HEK293 (cell line): ENCODE measurements at regions not wholly inside any gene's neighbourhood (a gene's known extent, or its start where the extent isn't known, plus 50 kb on each side); places are given as distances from the start of the nearest gene placed in this dataset.

Experiments
- CTCF ChIA-PET: fragments of 350-600 bp; formaldehyde crosslinking; extraction: SDS; loops from one replicate; lab custom pipeline; 2021; ENCODE audit warnings: antibody characterized with exemption; lab: Yijun Ruan, JAX
- POLR2A ChIA-PET: fragments of 300-600 bp; formaldehyde crosslinking; extraction: SDS; loops from one replicate; lab custom pipeline; 2020; ENCODE audit warnings: antibody characterized with exemption, inconsistent platforms; lab: Yijun Ruan, JAX
- H3K27ac ChIP-seq: fragments of 200-500 bp; sonication (Bioruptor generic); 2 replicates; pipeline ENCODE4 v1.5.1; 2014; ENCODE audit warnings: low read depth, low read length, control low read depth, inconsistent platforms; ENCODE audit errors: extremely low read depth
- H3K36me3 ChIP-seq, 2 experiments: fragments of 200-500 bp in 1 of 2; sonication (Bioruptor generic) in 1 of 2; 1 replicate in 1 of 2; 2 replicates in 1 of 2; pipeline ENCODE4 v1.5.1; 2014 to 2017; ENCODE audit warnings: inconsistent platforms in 2 of 2, low read length in 2 of 2; ENCODE audit not compliant: control insufficient read depth in 2 of 2, insufficient read depth in 1 of 2
- H3K4me1 ChIP-seq: fragments of 200-500 bp; sonication (Bioruptor generic); 2 replicates; pipeline ENCODE4 v1.5.1; 2014; ENCODE audit warnings: mild to moderate bottlenecking, low read length, inconsistent platforms; ENCODE audit not compliant: control insufficient read depth, insufficient read depth
- H3K4me3 ChIP-seq: 2 replicates; pipeline ENCODE4 v1.5.1; 2011; ENCODE audit warnings: low read depth, mild to moderate bottlenecking, control low read depth, low read length, moderate library complexity
- H3K9me3 ChIP-seq: fragments of 200-500 bp; sonication (Bioruptor generic); 2 replicates; pipeline ENCODE4 v1.5.1; 2014; ENCODE audit warnings: low read depth, low read length, inconsistent platforms; ENCODE audit not compliant: control insufficient read depth, insufficient read depth
- GFI1B ChIP-seq: fragments of 450-650 bp; formaldehyde crosslinking; IDR thresholded peaks from 2 replicates; pipeline ENCODE4 v1.5.1; 2016; ENCODE audit warnings: missing biosample characterization, missing genetic modification characterization
- GLI2 ChIP-seq: fragments of 450-650 bp; formaldehyde crosslinking; IDR thresholded peaks from 2 replicates; pipeline ENCODE4; 2017; ENCODE audit warnings: missing biosample characterization, missing genetic modification characterization, low read depth, borderline replicate concordance
- GLIS1 ChIP-seq: fragments of 450-650 bp; formaldehyde crosslinking; IDR thresholded peaks from 2 replicates; pipeline ENCODE4 v1.5.1; 2016; ENCODE audit warnings: missing biosample characterization, missing genetic modification characterization
- MZF1 ChIP-seq: fragments of 450-650 bp; formaldehyde crosslinking; IDR thresholded peaks from 2 replicates; pipeline ENCODE4 v1.5.1; 2017; ENCODE audit warnings: missing biosample characterization, missing genetic modification characterization, borderline replicate concordance
- SP7 ChIP-seq: fragments of 450-650 bp; formaldehyde crosslinking; IDR thresholded peaks from 2 replicates; pipeline ENCODE4 v1.5.1; 2016; ENCODE audit warnings: missing biosample characterization, missing genetic modification characterization
- TRIM28 ChIP-seq: IDR thresholded peaks from 2 replicates; pipeline ENCODE4 v1.6.1; 2011; ENCODE audit warnings: low read length, control low read depth, borderline replicate concordance
- WT1 ChIP-seq: fragments of 450-650 bp; formaldehyde crosslinking; IDR thresholded peaks from 2 replicates; pipeline ENCODE4 v1.5.1; 2016; ENCODE audit warnings: missing biosample characterization, missing genetic modification characterization
- ZIC2 ChIP-seq: fragments of 450-650 bp; formaldehyde crosslinking; IDR thresholded peaks from 2 replicates; pipeline ENCODE4 v1.5.1; 2016; ENCODE audit warnings: missing biosample characterization, missing genetic modification characterization
- ZNF16 ChIP-seq: fragments of 450-650 bp; formaldehyde crosslinking; IDR thresholded peaks from 2 replicates; pipeline ENCODE4 v1.5.1; 2016; ENCODE audit warnings: low read depth, missing biosample characterization, missing genetic modification characterization
- ZNF266 ChIP-seq: fragments of 450-650 bp; formaldehyde crosslinking; IDR thresholded peaks from 2 replicates; pipeline ENCODE4 v1.5.1; 2016; ENCODE audit warnings: missing biosample characterization, missing genetic modification characterization, low read depth
- ZNF324 ChIP-seq: fragments of 450-650 bp; formaldehyde crosslinking; IDR thresholded peaks from 2 replicates; pipeline ENCODE4 v1.5.1; 2016; ENCODE audit warnings: missing biosample characterization, missing genetic modification characterization
- ZNF354C ChIP-seq: fragments of 450-650 bp; formaldehyde crosslinking; IDR thresholded peaks from 2 replicates; pipeline ENCODE4 v1.5.1; 2016; ENCODE audit warnings: missing biosample characterization, missing genetic modification characterization, low read depth, borderline replicate concordance
- ZNF510 ChIP-seq: fragments of 450-650 bp; formaldehyde crosslinking; IDR thresholded peaks from 2 replicates; pipeline ENCODE4 v1.5.1; 2018; ENCODE audit warnings: mild to moderate bottlenecking, missing genetic modification characterization, missing biosample characterization; ENCODE audit not compliant: insufficient replicate concordance
- ZNF549 ChIP-seq: fragments of 450-650 bp; IDR thresholded peaks from 2 replicates; pipeline ENCODE4 v1.5.1; 2018; ENCODE audit warnings: missing biosample characterization, missing genetic modification characterization, mild to moderate bottlenecking, inconsistent platforms, moderate library complexity
- ZNF585B ChIP-seq: fragments of 450-650 bp; formaldehyde crosslinking; IDR thresholded peaks from 2 replicates; pipeline ENCODE4 v1.5.1; 2016; ENCODE audit warnings: missing biosample characterization, missing genetic modification characterization
- ZNF629 ChIP-seq: fragments of 450-650 bp; formaldehyde crosslinking; IDR thresholded peaks from 2 replicates; pipeline ENCODE4 v1.5.1; 2017; ENCODE audit warnings: missing biosample characterization, missing genetic modification characterization
- ZNF785 ChIP-seq: fragments of 450-650 bp; formaldehyde crosslinking; IDR thresholded peaks from 2 replicates; pipeline ENCODE4 v1.5.1; 2016; ENCODE audit warnings: missing biosample characterization, missing genetic modification characterization
- ZXDB ChIP-seq: fragments of 450-650 bp; formaldehyde crosslinking; IDR thresholded peaks from 2 replicates; pipeline ENCODE4 v1.5.1; 2016; ENCODE audit warnings: missing biosample characterization, missing genetic modification characterization
- TF ChIP-seq, protein P1 (sequence below): fragments of 450-650 bp; formaldehyde crosslinking; IDR thresholded peaks from 2 replicates; pipeline ENCODE4 v1.5.1; 2017; ENCODE audit warnings: missing biosample characterization, missing genetic modification characterization
- TF ChIP-seq, protein P2 (sequence below): fragments of 450-650 bp; formaldehyde crosslinking; IDR thresholded peaks from 2 replicates; pipeline ENCODE4 v1.5.1; 2016; ENCODE audit warnings: missing biosample characterization, missing genetic modification characterization, low read depth
- TF ChIP-seq, protein P3 (sequence below): fragments of 450-650 bp; formaldehyde crosslinking; IDR thresholded peaks from 2 replicates; pipeline ENCODE4 v1.5.1; 2016; ENCODE audit warnings: missing biosample characterization, missing genetic modification characterization
- TF ChIP-seq, protein P4 (sequence below): fragments of 450-650 bp; formaldehyde crosslinking; IDR thresholded peaks from 2 replicates; pipeline ENCODE4 v1.5.1; 2016; ENCODE audit warnings: missing biosample characterization, missing genetic modification characterization, borderline replicate concordance

DNA sequence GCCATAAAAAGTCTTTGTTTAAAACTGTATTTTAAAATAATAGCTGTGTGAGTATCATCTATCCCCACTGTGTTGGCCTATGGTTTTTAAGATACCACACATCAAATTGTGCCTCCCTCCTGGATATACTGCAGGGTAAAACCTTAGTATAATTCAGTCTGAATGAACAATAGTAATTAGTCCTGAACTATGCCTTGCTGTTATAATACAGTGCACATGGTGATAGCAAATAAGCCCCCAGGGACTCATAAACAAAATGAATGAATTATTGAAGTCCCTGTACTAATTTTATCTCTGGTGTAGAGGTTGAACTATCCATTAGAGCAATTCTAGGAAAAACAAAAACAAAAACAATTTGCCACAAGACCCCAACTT lies 142.7 kb upstream of the ADAMTSL1 start:
- no peak overlapping the region for H3K4me3 ChIP-seq
- TF ChIP-seq WT1 (tag by site-specific recombination) (peak; percentile 31; the same call in 1 of the 2 replicates), ZIC2 (tag by site-specific recombination) (peak; percentile 28; the same call in 1 of the 2 replicates), SP7 (tag by site-specific recombination) (peak; percentile 81), ZNF266 (tag by site-specific recombination) (no peak)
- TF ChIP-seq, protein P1, sequence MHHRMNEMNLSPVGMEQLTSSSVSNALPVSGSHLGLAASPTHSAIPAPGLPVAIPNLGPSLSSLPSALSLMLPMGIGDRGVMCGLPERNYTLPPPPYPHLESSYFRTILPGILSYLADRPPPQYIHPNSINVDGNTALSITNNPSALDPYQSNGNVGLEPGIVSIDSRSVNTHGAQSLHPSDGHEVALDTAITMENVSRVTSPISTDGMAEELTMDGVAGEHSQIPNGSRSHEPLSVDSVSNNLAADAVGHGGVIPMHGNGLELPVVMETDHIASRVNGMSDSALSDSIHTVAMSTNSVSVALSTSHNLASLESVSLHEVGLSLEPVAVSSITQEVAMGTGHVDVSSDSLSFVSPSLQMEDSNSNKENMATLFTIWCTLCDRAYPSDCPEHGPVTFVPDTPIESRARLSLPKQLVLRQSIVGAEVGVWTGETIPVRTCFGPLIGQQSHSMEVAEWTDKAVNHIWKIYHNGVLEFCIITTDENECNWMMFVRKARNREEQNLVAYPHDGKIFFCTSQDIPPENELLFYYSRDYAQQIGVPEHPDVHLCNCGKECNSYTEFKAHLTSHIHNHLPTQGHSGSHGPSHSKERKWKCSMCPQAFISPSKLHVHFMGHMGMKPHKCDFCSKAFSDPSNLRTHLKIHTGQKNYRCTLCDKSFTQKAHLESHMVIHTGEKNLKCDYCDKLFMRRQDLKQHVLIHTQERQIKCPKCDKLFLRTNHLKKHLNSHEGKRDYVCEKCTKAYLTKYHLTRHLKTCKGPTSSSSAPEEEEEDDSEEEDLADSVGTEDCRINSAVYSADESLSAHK (tag by site-specific recombination) = 0 out of 2 replicates have a peak, but pooled peaks have one; percentile 20
- TF ChIP-seq, all 188 proteins: peak for 4
- CTCF ChIA-PET = interaction anchor here (1.2 to 2.1 kb wide), 2 partner anchors 76 to 111 kb away, joined by 5 to 8 read pairs; no protein-coding TSS in a partner anchor
- H3K36me3 ChIP-seq = no peaks in the 10 kb centered on the region
- POLR2A ChIA-PET = no interaction called here
- H3K9me3 ChIP-seq = no peaks in the 10 kb centered on the region
- H3K27ac ChIP-seq = peak overlapping the region; percentile 6
- peaks cover 15% of the 10 kb centered on the region for H3K4me1 ChIP-seq

DNA sequence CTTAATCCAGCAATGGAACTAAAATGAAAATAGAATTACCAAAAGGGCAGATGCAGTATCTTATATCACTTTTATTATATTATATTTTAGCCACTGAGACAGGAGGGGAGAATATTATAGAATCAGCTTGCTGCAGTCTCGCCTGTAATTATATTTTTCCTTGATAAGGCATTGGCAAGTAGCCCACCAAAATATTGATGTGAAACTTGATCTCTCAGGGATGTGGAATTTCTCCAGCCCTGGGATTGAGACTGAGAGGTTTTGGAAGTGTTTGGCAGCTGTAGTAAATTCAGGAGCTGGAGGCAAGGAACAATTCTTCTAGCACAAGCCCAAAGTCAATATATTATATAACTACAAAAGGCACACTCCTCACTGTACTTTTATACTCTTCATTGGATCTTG lies 142.1 kb upstream of the ADAMTSL1 start:
- H3K4me1 ChIP-seq = peaks cover 15% of the 10 kb centered on the region
- H3K9me3 ChIP-seq = no peaks in the 10 kb centered on the region
- H3K36me3 ChIP-seq = no peaks in the 10 kb centered on the region
- H3K27ac ChIP-seq = peak overlapping the region; percentile 6; the same call in 1 of the 2 replicates
- no peak overlapping the region for H3K4me3 ChIP-seq
- ChIA-PET CTCF (interaction anchor here (1.2 to 2.1 kb wide), 2 partner anchors 77 to 111 kb away, joined by 5 to 8 read pairs; no protein-coding TSS in a partner anchor), POLR2A (no interaction called here)
- no peak for TF ChIP-seq ZNF629
- TF ChIP-seq GFI1B (tag by site-specific recombination) = no peak
- TF ChIP-seq, protein P2, sequence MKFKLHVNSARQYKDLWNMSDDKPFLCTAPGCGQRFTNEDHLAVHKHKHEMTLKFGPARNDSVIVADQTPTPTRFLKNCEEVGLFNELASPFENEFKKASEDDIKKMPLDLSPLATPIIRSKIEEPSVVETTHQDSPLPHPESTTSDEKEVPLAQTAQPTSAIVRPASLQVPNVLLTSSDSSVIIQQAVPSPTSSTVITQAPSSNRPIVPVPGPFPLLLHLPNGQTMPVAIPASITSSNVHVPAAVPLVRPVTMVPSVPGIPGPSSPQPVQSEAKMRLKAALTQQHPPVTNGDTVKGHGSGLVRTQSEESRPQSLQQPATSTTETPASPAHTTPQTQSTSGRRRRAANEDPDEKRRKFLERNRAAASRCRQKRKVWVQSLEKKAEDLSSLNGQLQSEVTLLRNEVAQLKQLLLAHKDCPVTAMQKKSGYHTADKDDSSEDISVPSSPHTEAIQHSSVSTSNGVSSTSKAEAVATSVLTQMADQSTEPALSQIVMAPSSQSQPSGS (tag by site-specific recombination) = no peak
- peak; percentile 58; the same call in 1 of the 2 replicates for TF ChIP-seq TRIM28
- TF ChIP-seq MZF1 (tag by site-specific recombination) = no peak
- TF ChIP-seq, protein P3, sequence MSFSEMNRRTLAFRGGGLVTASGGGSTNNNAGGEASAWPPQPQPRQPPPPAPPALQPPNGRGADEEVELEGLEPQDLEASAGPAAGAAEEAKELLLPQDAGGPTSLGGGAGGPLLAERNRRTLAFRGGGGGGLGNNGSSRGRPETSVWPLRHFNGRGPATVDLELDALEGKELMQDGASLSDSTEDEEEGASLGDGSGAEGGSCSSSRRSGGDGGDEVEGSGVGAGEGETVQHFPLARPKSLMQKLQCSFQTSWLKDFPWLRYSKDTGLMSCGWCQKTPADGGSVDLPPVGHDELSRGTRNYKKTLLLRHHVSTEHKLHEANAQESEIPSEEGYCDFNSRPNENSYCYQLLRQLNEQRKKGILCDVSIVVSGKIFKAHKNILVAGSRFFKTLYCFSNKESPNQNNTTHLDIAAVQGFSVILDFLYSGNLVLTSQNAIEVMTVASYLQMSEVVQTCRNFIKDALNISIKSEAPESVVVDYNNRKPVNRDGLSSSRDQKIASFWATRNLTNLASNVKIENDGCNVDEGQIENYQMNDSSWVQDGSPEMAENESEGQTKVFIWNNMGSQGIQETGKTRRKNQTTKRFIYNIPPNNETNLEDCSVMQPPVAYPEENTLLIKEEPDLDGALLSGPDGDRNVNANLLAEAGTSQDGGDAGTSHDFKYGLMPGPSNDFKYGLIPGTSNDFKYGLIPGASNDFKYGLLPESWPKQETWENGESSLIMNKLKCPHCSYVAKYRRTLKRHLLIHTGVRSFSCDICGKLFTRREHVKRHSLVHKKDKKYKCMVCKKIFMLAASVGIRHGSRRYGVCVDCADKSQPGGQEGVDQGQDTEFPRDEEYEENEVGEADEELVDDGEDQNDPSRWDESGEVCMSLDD (tag by site-specific recombination) = no peak
- no peak for TF ChIP-seq ZNF16 (tag by site-specific recombination)
- TF ChIP-seq ZNF510 (tag by site-specific recombination) = no peak
- no peak; the same call in 1 of the 2 replicates for TF ChIP-seq ZXDB
- TF ChIP-seq, protein P4, sequence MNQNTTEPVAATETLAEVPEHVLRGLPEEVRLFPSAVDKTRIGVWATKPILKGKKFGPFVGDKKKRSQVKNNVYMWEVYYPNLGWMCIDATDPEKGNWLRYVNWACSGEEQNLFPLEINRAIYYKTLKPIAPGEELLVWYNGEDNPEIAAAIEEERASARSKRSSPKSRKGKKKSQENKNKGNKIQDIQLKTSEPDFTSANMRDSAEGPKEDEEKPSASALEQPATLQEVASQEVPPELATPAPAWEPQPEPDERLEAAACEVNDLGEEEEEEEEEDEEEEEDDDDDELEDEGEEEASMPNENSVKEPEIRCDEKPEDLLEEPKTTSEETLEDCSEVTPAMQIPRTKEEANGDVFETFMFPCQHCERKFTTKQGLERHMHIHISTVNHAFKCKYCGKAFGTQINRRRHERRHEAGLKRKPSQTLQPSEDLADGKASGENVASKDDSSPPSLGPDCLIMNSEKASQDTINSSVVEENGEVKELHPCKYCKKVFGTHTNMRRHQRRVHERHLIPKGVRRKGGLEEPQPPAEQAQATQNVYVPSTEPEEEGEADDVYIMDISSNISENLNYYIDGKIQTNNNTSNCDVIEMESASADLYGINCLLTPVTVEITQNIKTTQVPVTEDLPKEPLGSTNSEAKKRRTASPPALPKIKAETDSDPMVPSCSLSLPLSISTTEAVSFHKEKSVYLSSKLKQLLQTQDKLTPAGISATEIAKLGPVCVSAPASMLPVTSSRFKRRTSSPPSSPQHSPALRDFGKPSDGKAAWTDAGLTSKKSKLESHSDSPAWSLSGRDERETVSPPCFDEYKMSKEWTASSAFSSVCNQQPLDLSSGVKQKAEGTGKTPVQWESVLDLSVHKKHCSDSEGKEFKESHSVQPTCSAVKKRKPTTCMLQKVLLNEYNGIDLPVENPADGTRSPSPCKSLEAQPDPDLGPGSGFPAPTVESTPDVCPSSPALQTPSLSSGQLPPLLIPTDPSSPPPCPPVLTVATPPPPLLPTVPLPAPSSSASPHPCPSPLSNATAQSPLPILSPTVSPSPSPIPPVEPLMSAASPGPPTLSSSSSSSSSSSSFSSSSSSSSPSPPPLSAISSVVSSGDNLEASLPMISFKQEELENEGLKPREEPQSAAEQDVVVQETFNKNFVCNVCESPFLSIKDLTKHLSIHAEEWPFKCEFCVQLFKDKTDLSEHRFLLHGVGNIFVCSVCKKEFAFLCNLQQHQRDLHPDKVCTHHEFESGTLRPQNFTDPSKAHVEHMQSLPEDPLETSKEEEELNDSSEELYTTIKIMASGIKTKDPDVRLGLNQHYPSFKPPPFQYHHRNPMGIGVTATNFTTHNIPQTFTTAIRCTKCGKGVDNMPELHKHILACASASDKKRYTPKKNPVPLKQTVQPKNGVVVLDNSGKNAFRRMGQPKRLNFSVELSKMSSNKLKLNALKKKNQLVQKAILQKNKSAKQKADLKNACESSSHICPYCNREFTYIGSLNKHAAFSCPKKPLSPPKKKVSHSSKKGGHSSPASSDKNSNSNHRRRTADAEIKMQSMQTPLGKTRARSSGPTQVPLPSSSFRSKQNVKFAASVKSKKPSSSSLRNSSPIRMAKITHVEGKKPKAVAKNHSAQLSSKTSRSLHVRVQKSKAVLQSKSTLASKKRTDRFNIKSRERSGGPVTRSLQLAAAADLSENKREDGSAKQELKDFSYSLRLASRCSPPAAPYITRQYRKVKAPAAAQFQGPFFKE (tag by site-specific recombination) = no peak
- no peak for TF ChIP-seq ZNF354C (tag by site-specific recombination)
- no peak for TF ChIP-seq ZNF585B (tag by site-specific recombination)
- no peak for TF ChIP-seq GLIS1
- TF ChIP-seq ZNF549 (tag by site-specific recombination) = no peak
- no peak for TF ChIP-seq ZNF324 (tag by site-specific recombination)
- TF ChIP-seq GLI2 (tag by site-specific recombination) = no peak
- no peak for TF ChIP-seq ZNF785 (tag by site-specific recombination)
